IPS DF 19.7 (cell line): ENCODE measurements at regions not wholly inside any gene's neighbourhood (a gene's known extent, or its start where the extent isn't known, plus 50 kb on each side); places are given as distances from the start of the nearest gene placed in this dataset.
"Not testable (repeated sequence)": the region's sequence is repeated elsewhere in the genome, so short reads cannot be mapped to it uniquely, and the experiment has no call there.

ENCODE experiments used
- DNase-seq: peaks from one replicate; pipeline ENCODE4 v3.0.0-alpha.2; 2013; ENCODE audit warnings: low read depth, low spot score

DNA sequence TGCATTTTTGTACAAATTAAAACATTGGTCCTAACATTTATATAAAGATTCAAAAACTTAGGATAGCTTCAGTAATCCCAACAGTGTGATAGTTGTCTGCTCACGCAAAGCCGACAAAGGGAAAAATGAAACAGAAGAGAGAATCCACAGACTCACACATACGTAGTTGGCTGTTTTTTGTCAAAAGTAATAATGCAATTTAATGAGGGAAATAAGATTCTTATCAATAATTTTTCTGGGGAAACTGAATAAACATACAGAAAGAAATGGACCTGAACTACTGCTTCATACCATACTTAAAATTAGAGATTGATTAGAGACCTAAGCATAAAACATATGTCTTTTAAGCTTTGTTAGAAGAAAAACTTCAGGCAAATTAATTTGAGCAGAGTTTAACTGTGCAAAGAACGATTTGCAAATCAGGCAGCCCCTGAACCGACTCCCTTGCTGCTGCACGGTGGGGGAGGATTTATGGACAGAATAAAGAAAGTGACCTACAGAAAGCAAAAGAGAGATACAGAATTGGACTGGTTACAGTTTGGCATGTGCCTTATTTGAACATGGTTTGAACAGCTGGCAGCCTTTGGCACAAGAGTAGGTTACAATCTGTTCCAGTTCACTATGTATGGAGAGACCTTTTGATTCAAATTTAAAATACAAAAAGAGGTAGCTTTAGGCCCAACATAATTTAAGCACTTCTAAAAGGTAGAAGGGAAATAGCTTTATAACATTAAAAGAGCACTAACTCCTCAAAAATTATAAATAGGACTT, 64.9 kb upstream of the CTSV start:
- DNase-seq, result not testable (repeated sequence)

DNA sequence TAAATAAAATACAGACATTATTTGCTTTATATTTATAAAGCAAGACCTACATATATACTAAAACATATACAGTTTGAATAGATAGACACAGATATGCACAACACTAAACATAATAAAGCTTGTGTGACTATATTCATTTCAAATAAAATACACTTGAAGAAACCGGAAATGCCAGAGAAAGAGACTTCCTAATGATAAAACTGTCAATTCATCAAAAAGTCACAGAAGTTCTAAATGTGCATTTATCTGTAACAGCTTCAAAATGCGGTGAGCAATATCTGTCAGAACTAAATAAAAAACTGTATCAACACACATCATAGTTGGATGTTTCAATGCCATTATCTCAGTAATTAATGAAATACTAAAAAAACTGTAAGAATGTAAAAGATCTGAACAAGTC, 60.6 kb upstream of the CTSV start:
- DNase-seq, result not testable (repeated sequence)

DNA sequence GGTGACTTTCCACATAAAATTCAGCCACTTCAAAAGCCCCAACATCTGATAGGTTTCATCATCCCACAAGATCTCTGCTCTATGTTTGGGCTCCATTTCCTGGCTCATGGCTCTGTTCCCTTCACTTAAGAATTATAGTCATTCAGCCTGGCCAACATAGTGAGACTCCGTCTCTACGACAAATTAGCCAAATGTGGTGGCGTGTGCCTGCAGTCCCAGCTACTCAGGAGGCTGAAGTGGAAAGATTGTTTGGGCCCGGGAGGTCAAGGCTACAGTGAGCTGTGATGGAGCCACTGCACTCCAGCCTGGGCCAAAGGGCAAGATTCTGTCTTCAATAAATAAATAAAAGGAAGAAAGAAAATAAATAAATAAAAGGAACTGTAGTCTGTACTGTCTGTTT, 57.9 kb upstream of the CTSV start:
- DNase-seq, result no peak

DNA sequence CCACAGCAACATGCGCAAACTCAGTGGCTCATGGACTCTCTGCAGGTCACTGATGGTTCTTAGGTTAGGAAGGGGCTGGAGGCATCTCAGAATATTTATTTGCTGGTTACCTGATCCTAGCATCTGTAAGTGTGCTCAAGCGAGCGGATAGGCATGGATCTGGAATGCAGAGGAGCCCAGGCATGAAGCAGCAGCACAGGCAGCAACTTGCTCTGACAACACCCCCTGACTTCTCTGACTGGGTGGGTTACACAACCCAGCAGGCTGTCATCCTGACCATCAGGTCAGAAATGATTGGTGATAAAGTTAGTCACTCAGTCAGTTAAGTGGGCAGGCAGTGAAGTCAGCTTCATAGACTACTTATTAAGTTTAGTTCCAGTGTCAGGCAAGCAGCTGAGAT, 50.4 kb upstream of the CTSV start:
- not testable (repeated sequence) for DNase-seq
